ENCODE measurements at regions not wholly inside any gene's neighbourhood (a gene's known extent, or its start where the extent isn't known, plus 50 kb on each side); places are given as distances from the start of the nearest gene placed in this dataset.

- Histone ChIP-seq H3K4me1 (ENCODE audit: control extremely low read depth in 1 of 4, control insufficient read depth in 4 of 4, insufficient read depth in 4 of 4, low read length in 3 of 4) (no peaks in the 10 kb centered on the region), H3K27ac (ENCODE audit: insufficient read depth in 1 of 2, low read depth in 1 of 2, low read length in 2 of 2, poor library complexity in 1 of 2, severe bottlenecking in 2 of 2) (no peak overlapping the region), H3K36me3 (ENCODE audit: control insufficient read depth in 4 of 4, insufficient read depth in 4 of 4, low read length in 3 of 4) (no peaks in the 10 kb centered on the region), H3K4me3 (ENCODE audit: control insufficient read depth in 1 of 7, extremely low read depth in 1 of 7, insufficient read depth in 4 of 7, low read depth in 2 of 7, low read length in 6 of 7) (no peak overlapping the region), H3K9me3 (ENCODE audit: control extremely low read depth in 1 of 5, control insufficient read depth in 4 of 5, insufficient read depth in 2 of 5, low read depth in 1 of 5, low read length in 4 of 5) (no peaks in the 10 kb centered on the region), H3K27me3 (replicated peaks in 2 of 5; ENCODE audit: control insufficient read depth in 4 of 5, insufficient read depth in 5 of 5, low read length in 4 of 5) (no peaks in the 10 kb centered on the region)
- POLR2A ChIA-PET, result interaction anchor here (0.6 kb wide), 1 partner anchor 18 kb away, joined by 6 read pairs; no protein-coding TSS in a partner anchor
- DNase-seq, result no peak
- CTCF ChIA-PET, result interaction anchor here (0.5 kb wide), 1 partner anchor 46 kb away, joined by 3 read pairs; no protein-coding TSS in a partner anchor
- WGBS (ENCODE audit: insufficient coverage), result 100% methylated on average over 2 of the region's 2 CpGs
Measured at GRCh38 chr13:64746845-64747244, 2483.3 kb downstream of the PCDH9 start.

GRCh38 chr13:64740493-64740892 is 2489.6 kb downstream of the PCDH9 start:
- Histone ChIP-seq H3K4me1 (ENCODE audit: control extremely low read depth in 1 of 4, control insufficient read depth in 4 of 4, insufficient read depth in 4 of 4, low read length in 3 of 4) (no peaks in the 10 kb centered on the region), H3K27ac (ENCODE audit: insufficient read depth in 1 of 2, low read depth in 1 of 2, low read length in 2 of 2, poor library complexity in 1 of 2, severe bottlenecking in 2 of 2) (no peak overlapping the region), H3K4me3 (ENCODE audit: control insufficient read depth in 1 of 7, extremely low read depth in 1 of 7, insufficient read depth in 4 of 7, low read depth in 2 of 7, low read length in 6 of 7) (no peak overlapping the region), H3K9me3 (ENCODE audit: control extremely low read depth in 1 of 5, control insufficient read depth in 4 of 5, insufficient read depth in 2 of 5, low read depth in 1 of 5, low read length in 4 of 5) (peaks cover 0 to 2% (median 0%) of the 10 kb centered on the region in 5 experiments), H3K36me3 (ENCODE audit: control insufficient read depth in 4 of 4, insufficient read depth in 4 of 4, low read length in 3 of 4) (no peaks in the 10 kb centered on the region), H3K27me3 (replicated peaks in 2 of 5; ENCODE audit: control insufficient read depth in 4 of 5, insufficient read depth in 5 of 5, low read length in 4 of 5) (no peaks in the 10 kb centered on the region)
- DNase-seq, result no peak
- 100% methylated on average over 2 of the region's 2 CpGs for WGBS (ENCODE audit: insufficient coverage)
- ChIA-PET CTCF (no interaction called here), POLR2A (no interaction called here)

- Histone ChIP-seq H3K4me1 (ENCODE audit: control extremely low read depth in 1 of 4, control insufficient read depth in 4 of 4, insufficient read depth in 4 of 4, low read length in 3 of 4) (no peaks in the 10 kb centered on the region), H3K36me3 (ENCODE audit: control insufficient read depth in 4 of 4, insufficient read depth in 4 of 4, low read length in 3 of 4) (no peaks in the 10 kb centered on the region), H3K27ac (ENCODE audit: insufficient read depth in 1 of 2, low read depth in 1 of 2, low read length in 2 of 2, poor library complexity in 1 of 2, severe bottlenecking in 2 of 2) (no peak overlapping the region), H3K4me3 (ENCODE audit: control insufficient read depth in 1 of 7, extremely low read depth in 1 of 7, insufficient read depth in 4 of 7, low read depth in 2 of 7, low read length in 6 of 7) (no peak overlapping the region), H3K27me3 (replicated peaks in 2 of 5; ENCODE audit: control insufficient read depth in 4 of 5, insufficient read depth in 5 of 5, low read length in 4 of 5) (no peaks in the 10 kb centered on the region), H3K9me3 (ENCODE audit: control extremely low read depth in 1 of 5, control insufficient read depth in 4 of 5, insufficient read depth in 2 of 5, low read depth in 1 of 5, low read length in 4 of 5) (no peaks in the 10 kb centered on the region)
- no peak for DNase-seq
- WGBS (ENCODE audit: insufficient coverage), result 94% methylated on average over 5 of the region's 7 CpGs
- ChIA-PET CTCF (no interaction called here), POLR2A (no interaction called here)
Measured at GRCh38 chr13:64725492-64725891, 2504.6 kb downstream of the PCDH9 start.

- Histone ChIP-seq H3K27me3 (replicated peaks in 2 of 5; ENCODE audit: control insufficient read depth in 4 of 5, insufficient read depth in 5 of 5, low read length in 4 of 5) (no peaks in the 10 kb centered on the region), H3K36me3 (ENCODE audit: control insufficient read depth in 4 of 4, insufficient read depth in 4 of 4, low read length in 3 of 4) (no peaks in the 10 kb centered on the region), H3K4me1 (ENCODE audit: control extremely low read depth in 1 of 4, control insufficient read depth in 4 of 4, insufficient read depth in 4 of 4, low read length in 3 of 4) (no peaks in the 10 kb centered on the region), H3K4me3 (ENCODE audit: control insufficient read depth in 1 of 7, extremely low read depth in 1 of 7, insufficient read depth in 4 of 7, low read depth in 2 of 7, low read length in 6 of 7) (no peak overlapping the region), H3K9me3 (ENCODE audit: control extremely low read depth in 1 of 5, control insufficient read depth in 4 of 5, insufficient read depth in 2 of 5, low read depth in 1 of 5, low read length in 4 of 5) (no peaks in the 10 kb centered on the region), H3K27ac (ENCODE audit: insufficient read depth in 1 of 2, low read depth in 1 of 2, low read length in 2 of 2, poor library complexity in 1 of 2, severe bottlenecking in 2 of 2) (no peak overlapping the region)
- ChIA-PET CTCF (no interaction called here), POLR2A (no interaction called here)
- no peak for DNase-seq
- WGBS (ENCODE audit: insufficient coverage), result 92% methylated on average over 2 of the region's 2 CpGs
Measured at GRCh38 chr13:64723724-64724123, 2506.4 kb downstream of the PCDH9 start.

- no peaks in the 10 kb centered on the region for H3K27me3 ChIP-seq (replicated peaks in 2 of 5; ENCODE audit: control insufficient read depth in 4 of 5, insufficient read depth in 5 of 5, low read length in 4 of 5)
- no peak for DNase-seq
- WGBS (ENCODE audit: insufficient coverage), result 63% methylated on average over 2 of the region's 2 CpGs
Measured at GRCh38 chr13:64718116-64718515, 2512.0 kb downstream of the PCDH9 start.

GRCh38 chr13:64716936-64717335 is 2513.2 kb downstream of the PCDH9 start:
- no peaks in the 10 kb centered on the region for H3K27me3 ChIP-seq (replicated peaks in 2 of 5; ENCODE audit: control insufficient read depth in 4 of 5, insufficient read depth in 5 of 5, low read length in 4 of 5)
- 100% methylated on average over 2 of the region's 2 CpGs for WGBS (ENCODE audit: insufficient coverage)
- H3K4me3 ChIP-seq (ENCODE audit: control insufficient read depth in 1 of 7, extremely low read depth in 1 of 7, insufficient read depth in 4 of 7, low read depth in 2 of 7, low read length in 6 of 7), result no peak overlapping the region
- no peaks in the 10 kb centered on the region for H3K4me1 ChIP-seq (ENCODE audit: control extremely low read depth in 1 of 4, control insufficient read depth in 4 of 4, insufficient read depth in 4 of 4, low read length in 3 of 4)
- H3K27ac ChIP-seq (ENCODE audit: insufficient read depth in 1 of 2, low read depth in 1 of 2, low read length in 2 of 2, poor library complexity in 1 of 2, severe bottlenecking in 2 of 2), result no peak overlapping the region
- no peaks in the 10 kb centered on the region for H3K36me3 ChIP-seq (ENCODE audit: control insufficient read depth in 4 of 4, insufficient read depth in 4 of 4, low read length in 3 of 4)
- H3K9me3 ChIP-seq (ENCODE audit: control extremely low read depth in 1 of 5, control insufficient read depth in 4 of 5, insufficient read depth in 2 of 5, low read depth in 1 of 5, low read length in 4 of 5), result peaks cover 0 to 1% (median 0%) of the 10 kb centered on the region in 5 experiments
- ChIA-PET POLR2A (no interaction called here), CTCF (no interaction called here)
- no peak for DNase-seq

More at GRCh38 chr13:64718116-64718515, 2512.0 kb downstream of the PCDH9 start:
- Histone ChIP-seq H3K9me3 (ENCODE audit: control extremely low read depth in 1 of 5, control insufficient read depth in 4 of 5, insufficient read depth in 2 of 5, low read depth in 1 of 5, low read length in 4 of 5) (no peaks in the 10 kb centered on the region), H3K36me3 (ENCODE audit: control insufficient read depth in 4 of 4, insufficient read depth in 4 of 4, low read length in 3 of 4) (no peaks in the 10 kb centered on the region), H3K4me3 (ENCODE audit: control insufficient read depth in 1 of 7, extremely low read depth in 1 of 7, insufficient read depth in 4 of 7, low read depth in 2 of 7, low read length in 6 of 7) (no peak overlapping the region), H3K27ac (ENCODE audit: insufficient read depth in 1 of 2, low read depth in 1 of 2, low read length in 2 of 2, poor library complexity in 1 of 2, severe bottlenecking in 2 of 2) (no peak overlapping the region), H3K4me1 (ENCODE audit: control extremely low read depth in 1 of 4, control insufficient read depth in 4 of 4, insufficient read depth in 4 of 4, low read length in 3 of 4) (no peaks in the 10 kb centered on the region)
- POLR2A ChIA-PET, result no interaction called here
- CTCF ChIA-PET, result no interaction called here

GRCh38 chr13:64709079-64709478 is 2521.1 kb downstream of the PCDH9 start:
- H3K4me3 ChIP-seq (ENCODE audit: control insufficient read depth in 1 of 7, extremely low read depth in 1 of 7, insufficient read depth in 4 of 7, low read depth in 2 of 7, low read length in 6 of 7), result no peak overlapping the region
- no peak for DNase-seq
- H3K36me3 ChIP-seq (ENCODE audit: control insufficient read depth in 4 of 4, insufficient read depth in 4 of 4, low read length in 3 of 4), result no peaks in the 10 kb centered on the region
- WGBS (ENCODE audit: insufficient coverage), result 95% methylated on average over 6 of the region's 6 CpGs
- no peaks in the 10 kb centered on the region for H3K27me3 ChIP-seq (replicated peaks in 2 of 5; ENCODE audit: control insufficient read depth in 4 of 5, insufficient read depth in 5 of 5, low read length in 4 of 5)
- ChIA-PET POLR2A (no interaction called here), CTCF (no interaction called here)
- peaks cover 0 to 1% (median 0%) of the 10 kb centered on the region in 5 experiments for H3K9me3 ChIP-seq (ENCODE audit: control extremely low read depth in 1 of 5, control insufficient read depth in 4 of 5, insufficient read depth in 2 of 5, low read depth in 1 of 5, low read length in 4 of 5)
- no peaks in the 10 kb centered on the region for H3K4me1 ChIP-seq (ENCODE audit: control extremely low read depth in 1 of 4, control insufficient read depth in 4 of 4, insufficient read depth in 4 of 4, low read length in 3 of 4)
- H3K27ac ChIP-seq (ENCODE audit: insufficient read depth in 1 of 2, low read depth in 1 of 2, low read length in 2 of 2, poor library complexity in 1 of 2, severe bottlenecking in 2 of 2), result no peak overlapping the region
